BE2C (cell line): ENCODE measurements at regions not wholly inside any gene's neighbourhood (a gene's known extent, or its start where the extent isn't known, plus 50 kb on each side); places are given as distances from the start of the nearest gene placed in this dataset.

Experiments used
- DNase-seq: peaks from one replicate; pipeline ENCODE4 v3.0.0-alpha.2; 2020
- H3K27me3 ChIP-seq: fragments of 250-450 bp; sonication (Bioruptor Pico); 2 replicates; pipeline ENCODE4 v1.5.1; 2020; ENCODE audit warnings: mild to moderate bottlenecking
- H3K36me3 ChIP-seq: fragments of 250-450 bp; sonication (Bioruptor Pico); 2 replicates; pipeline ENCODE4 v1.5.1; 2020; ENCODE audit warnings: mild to moderate bottlenecking
- H3K4me1 ChIP-seq: fragments of 250-450 bp; sonication (Bioruptor Pico); 2 replicates; pipeline ENCODE4 v1.5.1; 2020
- H3K4me3 ChIP-seq: 2 replicates; pipeline ENCODE4 v1.5.1; 2011; ENCODE audit warnings: low read depth, low read length
- H3K9me3 ChIP-seq: fragments of 250-450 bp; sonication (Bioruptor Pico); 2 replicates; pipeline ENCODE4 v1.5.1; 2020
- CTCF ChIP-seq: IDR thresholded peaks from 2 replicates; pipeline ENCODE4 v1.5.1; 2012; ENCODE audit warnings: mild to moderate bottlenecking, low read depth, low read length

- H3K4me3 ChIP-seq: no peak overlapping the region
- no peaks in the 10 kb centered on the region for H3K4me1 ChIP-seq
- no peak for TF ChIP-seq CTCF
- H3K27me3 ChIP-seq: no peaks in the 10 kb centered on the region
- no peaks in the 10 kb centered on the region for H3K9me3 ChIP-seq
- no peaks in the 10 kb centered on the region for H3K36me3 ChIP-seq
- no peak for DNase-seq
Measured at GRCh38 chr13:105991622-105992277, 543.7 kb downstream of the EFNB2 start.

- no peaks in the 10 kb centered on the region for H3K4me1 ChIP-seq
- H3K9me3 ChIP-seq: no peaks in the 10 kb centered on the region
- no peaks in the 10 kb centered on the region for H3K27me3 ChIP-seq
- DNase-seq: no peak
- H3K36me3 ChIP-seq: no peaks in the 10 kb centered on the region
- no peak for TF ChIP-seq CTCF
- no peak overlapping the region for H3K4me3 ChIP-seq
Measured at GRCh38 chr13:105991131-105991530, 544.3 kb downstream of the EFNB2 start.

DNA sequence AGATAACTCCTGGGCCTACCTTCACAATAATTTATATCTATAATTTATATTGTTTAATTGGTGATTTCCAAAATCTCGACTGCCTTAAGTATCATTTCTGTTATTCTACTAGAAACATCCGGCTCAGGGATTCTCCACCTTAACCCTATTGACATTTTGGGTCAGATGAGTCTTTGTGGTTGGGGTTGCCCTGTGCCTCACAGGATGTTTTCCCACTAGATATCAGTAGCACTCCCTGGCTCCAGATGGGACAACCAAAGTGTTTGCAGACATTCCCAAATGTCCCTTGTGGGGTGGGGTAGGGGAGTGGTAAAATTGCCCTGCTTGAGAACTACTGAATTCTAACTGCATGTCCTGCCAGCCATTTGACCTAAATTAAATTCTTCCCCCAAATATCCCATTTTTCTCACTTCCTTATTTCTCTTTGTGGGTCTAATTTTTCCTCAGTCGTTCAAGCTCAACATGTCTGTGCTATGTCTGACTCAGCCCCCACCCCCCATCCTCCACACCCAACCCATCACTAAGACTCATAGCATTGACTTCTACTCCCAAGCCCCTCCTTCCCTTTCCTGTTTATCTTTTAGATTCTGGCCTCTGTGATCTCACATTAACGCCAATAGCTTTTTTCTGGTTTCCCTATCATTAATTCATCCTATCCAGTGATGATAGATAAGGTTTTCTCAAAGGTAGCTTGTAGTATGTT, 545.1 kb downstream of the EFNB2 start:
- Histone ChIP-seq H3K9me3 (no peaks in the 10 kb centered on the region), H3K36me3 (no peaks in the 10 kb centered on the region), H3K27me3 (no peaks in the 10 kb centered on the region), H3K4me3 (no peak overlapping the region), H3K4me1 (no peaks in the 10 kb centered on the region)
- no peak for TF ChIP-seq CTCF
- no peak for DNase-seq

DNA sequence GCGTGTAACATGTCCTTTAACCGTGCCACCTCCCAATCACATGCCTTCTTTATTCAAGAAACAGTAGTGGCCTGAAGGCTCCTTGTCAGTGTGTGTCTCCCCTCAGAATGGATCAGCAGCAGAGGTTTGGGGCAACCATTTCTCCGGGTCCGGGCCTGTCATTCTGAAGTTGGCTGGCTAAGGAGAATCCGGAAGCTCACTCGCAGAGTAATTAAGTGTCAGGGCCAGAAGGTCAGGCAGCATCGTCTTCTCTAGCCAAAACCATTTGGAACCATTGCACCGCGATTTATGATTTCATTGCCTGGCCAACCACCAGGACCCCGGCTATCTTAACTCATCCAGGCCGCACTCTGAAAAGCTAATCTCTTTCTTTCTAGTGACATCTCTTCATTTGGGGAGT, 550.8 kb downstream of the EFNB2 start:
- 0 out of 2 replicates have a peak, but pooled peaks cover 2% of the 10 kb centered on the region for H3K4me1 ChIP-seq
- TF ChIP-seq CTCF: no peak
- no peak for DNase-seq
- no peak overlapping the region for H3K4me3 ChIP-seq
- no peaks in the 10 kb centered on the region for H3K36me3 ChIP-seq
- no peaks in the 10 kb centered on the region for H3K9me3 ChIP-seq
- H3K27me3 ChIP-seq: no peaks in the 10 kb centered on the region

DNA sequence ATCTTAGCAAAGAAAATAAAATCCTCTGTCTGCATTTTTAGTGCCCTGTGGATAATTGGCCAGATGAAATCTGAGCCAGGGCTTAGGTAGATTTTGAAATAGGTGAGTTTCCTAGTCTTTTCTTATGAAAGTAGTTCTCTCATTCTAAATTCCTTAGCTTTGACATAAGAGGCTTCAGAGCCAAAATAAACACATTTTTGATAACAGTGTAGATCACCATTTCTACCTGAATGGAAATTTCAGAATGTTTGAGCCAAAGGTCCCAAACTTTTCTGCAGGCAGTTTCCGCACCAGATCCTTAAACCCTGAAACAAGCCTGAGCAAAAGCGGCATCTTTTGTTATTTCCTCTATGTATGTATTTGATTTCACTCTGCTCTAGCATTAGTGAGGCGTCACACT, 551.2 kb downstream of the EFNB2 start:
- no peak for TF ChIP-seq CTCF
- Histone ChIP-seq H3K4me3 (no peak overlapping the region), H3K36me3 (no peaks in the 10 kb centered on the region), H3K9me3 (no peaks in the 10 kb centered on the region), H3K27me3 (no peaks in the 10 kb centered on the region), H3K4me1 (0 out of 2 replicates have a peak, but pooled peaks cover 3% of the 10 kb centered on the region)
- no peak for DNase-seq

DNA sequence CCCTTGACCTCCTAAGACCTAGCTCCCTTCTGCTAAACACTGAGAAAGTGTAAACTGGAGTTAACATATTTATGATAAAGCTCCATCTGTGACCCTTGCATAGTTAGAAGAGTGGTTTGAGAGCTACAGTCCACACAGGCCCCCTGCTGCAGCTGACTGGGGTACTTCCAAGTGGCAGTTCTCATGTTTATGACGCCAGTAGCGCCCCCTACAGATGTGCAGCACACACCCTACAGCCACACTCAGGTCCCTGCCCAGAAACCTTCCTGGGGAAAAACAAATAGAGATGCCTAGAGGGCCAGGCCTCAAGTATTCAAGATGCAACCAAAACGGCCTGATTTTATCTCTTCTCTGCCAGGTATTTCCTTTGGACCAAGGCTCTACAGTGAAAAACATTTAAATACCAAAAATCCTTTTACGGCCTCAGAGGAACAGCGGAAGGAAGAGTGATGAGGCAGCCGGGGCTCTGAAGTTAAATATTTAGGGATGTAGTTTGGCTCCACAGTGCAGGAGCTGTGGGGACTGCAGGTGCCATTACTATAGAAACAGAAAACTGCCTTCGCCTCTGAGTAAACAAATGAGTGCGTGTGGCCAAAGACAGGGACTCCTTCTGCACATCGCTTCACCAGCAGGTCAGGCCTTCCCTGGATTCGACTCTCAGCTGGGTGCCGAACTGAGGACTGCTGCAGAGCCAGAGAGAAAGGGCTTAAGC, 553.1 kb downstream of the EFNB2 start:
- Histone ChIP-seq H3K36me3 (no peaks in the 10 kb centered on the region), H3K9me3 (no peaks in the 10 kb centered on the region), H3K27me3 (no peaks in the 10 kb centered on the region), H3K4me1 (0 out of 2 replicates have a peak, but pooled peaks cover 3% of the 10 kb centered on the region), H3K4me3 (no peak overlapping the region)
- peak; percentile 23; the same call in 1 of the 2 replicates for TF ChIP-seq CTCF
- DNase-seq: no peak
